ENCODE measurements at regions not wholly inside any gene's neighbourhood (a gene's known extent, or its start where the extent isn't known, plus 50 kb on each side); places are given as distances from the start of the nearest gene placed in this dataset.

DNA sequence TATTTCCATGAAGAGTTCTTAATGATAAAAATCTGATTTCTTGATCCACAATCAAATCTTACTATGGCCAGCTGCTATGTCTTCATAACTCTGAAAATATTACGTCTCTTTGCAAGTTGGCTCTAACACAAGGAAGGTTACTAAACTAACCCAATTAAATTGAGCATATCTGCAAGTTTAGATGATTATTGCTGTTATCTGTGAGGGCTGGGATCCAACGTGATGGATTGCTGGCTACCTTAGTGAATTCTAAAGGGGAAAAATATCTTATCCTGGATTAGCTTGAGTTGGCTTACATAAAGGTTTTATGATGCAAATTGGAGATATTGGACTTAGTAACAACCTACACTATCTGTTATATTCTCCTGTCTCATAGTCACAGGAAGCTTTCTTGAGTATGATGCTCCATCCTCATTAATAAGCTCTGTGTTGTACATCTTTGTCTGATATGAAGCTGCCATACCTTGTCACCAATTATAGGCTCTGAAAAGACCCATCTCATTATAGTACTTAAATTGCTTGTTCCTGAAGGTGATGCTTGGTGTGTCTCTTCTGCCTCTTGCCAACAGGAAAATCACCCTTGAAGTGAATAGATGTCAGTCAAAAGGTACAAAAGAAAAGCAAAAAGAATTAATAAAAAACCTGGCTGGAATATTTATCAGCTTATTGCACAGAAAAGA is 733.0 kb upstream of the MEF2C start:
- no peaks in the 10 kb centered on the region for H3K4me1 ChIP-seq
- H3K9me3 ChIP-seq: no peaks in the 10 kb centered on the region
- H3K4me3 ChIP-seq: no peak overlapping the region
- H3K36me3 ChIP-seq: no peaks in the 10 kb centered on the region
- TF ChIP-seq POLR2AphosphoS5 (IDR thresholded peaks at IDR 0.05; ENCODE audit: insufficient read depth in 1 of 2, low read depth in 1 of 2): no peak
- TF ChIP-seq POLR2A (IDR thresholded peaks at IDR 0.05): no peak
- TF ChIP-seq CTCF (IDR thresholded peaks at IDR 0.05): no peak
- DNase-seq (ENCODE audit: extremely low spot score in 2 of 2): no peak
- no peak overlapping the region for H3K27ac ChIP-seq
- intact Hi-C loops (cut with DNase I): no loop called here
- H3K27me3 ChIP-seq: no peaks in the 10 kb centered on the region

DNA sequence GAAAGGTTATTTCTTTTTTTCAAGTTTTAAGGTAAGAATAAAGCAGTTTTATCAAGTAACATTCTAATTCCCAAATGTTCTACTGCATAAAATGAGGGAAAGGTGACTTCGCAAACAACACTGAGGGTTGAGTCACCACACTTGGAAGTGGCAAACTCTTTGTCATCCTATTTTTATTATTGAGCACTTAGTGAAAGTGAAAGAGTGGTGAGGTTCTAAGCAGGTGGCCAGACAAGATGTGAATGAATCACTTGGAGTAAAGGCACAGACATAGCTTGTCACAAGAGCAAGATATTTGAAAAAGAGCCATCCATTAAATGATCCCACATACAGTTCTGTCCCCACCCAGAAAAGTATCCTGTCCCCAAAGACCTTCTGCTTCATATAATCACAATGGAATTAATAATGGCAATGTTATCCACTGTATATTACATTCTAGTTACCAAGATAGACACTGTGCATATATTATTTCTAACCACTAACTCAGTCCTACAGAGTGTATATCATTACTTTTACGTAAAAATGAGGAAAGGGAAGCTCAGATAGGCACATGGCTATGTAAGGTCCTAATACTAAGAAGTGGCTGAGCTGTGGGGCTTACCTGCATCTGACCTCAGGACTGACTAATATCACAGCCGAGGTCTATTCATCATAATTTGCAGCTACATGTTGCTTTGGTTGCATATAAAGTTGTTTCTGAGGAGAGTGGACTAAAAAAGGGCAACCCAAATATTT is 730.4 kb upstream of the MEF2C start:
- no peak overlapping the region for H3K27ac ChIP-seq
- DNase-seq (ENCODE audit: extremely low spot score in 2 of 2): no peak
- TF ChIP-seq POLR2A (IDR thresholded peaks at IDR 0.05): no peak
- TF ChIP-seq CTCF (IDR thresholded peaks at IDR 0.05): no peak
- no peak for TF ChIP-seq POLR2AphosphoS5 (IDR thresholded peaks at IDR 0.05; ENCODE audit: insufficient read depth in 1 of 2, low read depth in 1 of 2)
- no peaks in the 10 kb centered on the region for H3K9me3 ChIP-seq
- no peaks in the 10 kb centered on the region for H3K27me3 ChIP-seq
- no peaks in the 10 kb centered on the region for H3K4me1 ChIP-seq
- intact Hi-C loops (cut with DNase I): no loop called here
- no peak overlapping the region for H3K4me3 ChIP-seq
- H3K36me3 ChIP-seq: no peaks in the 10 kb centered on the region

- DNase-seq (ENCODE audit: extremely low spot score in 2 of 2): no peak
- H3K27me3 ChIP-seq: no peaks in the 10 kb centered on the region
- H3K27ac ChIP-seq: no peak overlapping the region
- H3K36me3 ChIP-seq: no peaks in the 10 kb centered on the region
- no peaks in the 10 kb centered on the region for H3K9me3 ChIP-seq
- H3K4me1 ChIP-seq: no peaks in the 10 kb centered on the region
- no peak for TF ChIP-seq CTCF (IDR thresholded peaks at IDR 0.05)
- no peak for TF ChIP-seq POLR2AphosphoS5 (IDR thresholded peaks at IDR 0.05; ENCODE audit: insufficient read depth in 1 of 2, low read depth in 1 of 2)
- TF ChIP-seq POLR2A (IDR thresholded peaks at IDR 0.05): no peak
- intact Hi-C loops (cut with DNase I): no loop called here
- no peak overlapping the region for H3K4me3 ChIP-seq
Measured at GRCh38 chr5:89606939-89607534, 724.1 kb upstream of the MEF2C start.

- Histone ChIP-seq H3K27ac (no peak overlapping the region), H3K4me3 (no peak overlapping the region), H3K4me1 (no peaks in the 10 kb centered on the region), H3K36me3 (no peaks in the 10 kb centered on the region), H3K27me3 (no peaks in the 10 kb centered on the region), H3K9me3 (no peaks in the 10 kb centered on the region)
- no peak for DNase-seq (ENCODE audit: extremely low spot score in 2 of 2)
- intact Hi-C loops (cut with DNase I): no loop called here
- no peak for TF ChIP-seq CTCF (IDR thresholded peaks at IDR 0.05)
- TF ChIP-seq POLR2A (IDR thresholded peaks at IDR 0.05): no peak
- TF ChIP-seq POLR2AphosphoS5 (IDR thresholded peaks at IDR 0.05; ENCODE audit: insufficient read depth in 1 of 2, low read depth in 1 of 2): no peak
Measured at GRCh38 chr5:89604342-89604741, 721.4 kb upstream of the MEF2C start.

DNA sequence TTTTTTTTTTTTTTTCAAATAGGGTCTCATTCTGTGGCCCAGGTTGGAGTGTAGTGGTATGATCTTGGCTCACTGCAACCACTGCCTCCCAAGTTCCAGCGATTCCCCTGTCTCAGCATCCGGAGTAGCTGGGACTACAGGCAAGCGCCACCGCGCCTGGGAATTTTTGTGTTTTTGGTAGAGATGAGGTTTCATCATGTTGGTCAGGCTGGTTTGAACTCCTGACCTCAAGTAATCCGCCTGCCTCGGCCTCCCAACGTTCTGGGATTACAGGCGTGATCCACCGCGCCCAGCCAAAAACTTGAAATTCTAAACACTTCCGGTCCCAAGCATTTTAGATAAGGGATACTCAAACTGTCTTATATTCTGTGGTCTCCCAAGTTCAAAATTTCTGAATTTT is 718.9 kb upstream of the MEF2C start:
- Histone ChIP-seq H3K4me1 (no peaks in the 10 kb centered on the region), H3K4me3 (no peak overlapping the region), H3K27me3 (no peaks in the 10 kb centered on the region), H3K27ac (no peak overlapping the region), H3K9me3 (no peaks in the 10 kb centered on the region), H3K36me3 (no peaks in the 10 kb centered on the region)
- intact Hi-C loops (cut with DNase I): no loop called here
- TF ChIP-seq POLR2A (IDR thresholded peaks at IDR 0.05) (no peak), CTCF (IDR thresholded peaks at IDR 0.05) (no peak), POLR2AphosphoS5 (IDR thresholded peaks at IDR 0.05; ENCODE audit: insufficient read depth in 1 of 2, low read depth in 1 of 2) (no peak)
- DNase-seq (ENCODE audit: extremely low spot score in 2 of 2): no peak
